ENCODE measurements at regions not wholly inside any gene's neighbourhood (a gene's known extent, or its start where the extent isn't known, plus 50 kb on each side); places are given as distances from the start of the nearest gene placed in this dataset.

GRCh38 chr2:72027426-72028161, 120.1 kb downstream of the CYP26B1 start:
- no peak for TF ChIP-seq POLR2A (IDR thresholded peaks at IDR 0.05)
- TF ChIP-seq CTCF (IDR thresholded peaks at IDR 0.05): no peak

Data from Peyer's patch (tissue), 4 donors.